Central memory CD8-positive, alpha-beta T cell (primary cell): ENCODE measurements at regions not wholly inside any gene's neighbourhood (a gene's known extent, or its start where the extent isn't known, plus 50 kb on each side); places are given as distances from the start of the nearest gene placed in this dataset.
A peak's percentile ranks its signal among the peaks of the same experiment; 100 is the strongest.

ENCODE experiments used
- ATAC-seq: fragments of 150-1000 bp; cut with Tn5 transposase; replicated peaks from 2 replicates; pipeline ENCODE4 v1.10.0; 2022; ENCODE audit warnings: mild to moderate bottlenecking, moderate FRiP score, moderate number of reproducible peaks; ENCODE audit not compliant: poor library complexity, severe bottlenecking; ENCODE audit errors: extremely low read depth
- DNase-seq, 2 donors: peaks; one replicate each; pipeline ENCODE4 v3.0.0; 2021; ENCODE audit warnings: low spot score in 2 of 2
- H3K27ac Mint-ChIP-seq: one replicate; pipeline ENCODE4 v1.8.0; 2022; ENCODE audit warnings: low read depth, mild to moderate bottlenecking, moderate library complexity, mixed read lengths
- H3K27me3 Mint-ChIP-seq: one replicate; pipeline ENCODE4 v1.8.0; 2022; ENCODE audit warnings: mixed read lengths
- H3K36me3 Mint-ChIP-seq: one replicate; pipeline ENCODE4 v1.8.0; 2022; ENCODE audit warnings: mild to moderate bottlenecking, moderate library complexity, mixed read lengths; ENCODE audit not compliant: insufficient read depth
- H3K4me1 Mint-ChIP-seq: one replicate; pipeline ENCODE4 v1.8.0; 2022; ENCODE audit warnings: mixed read lengths
- H3K4me3 Mint-ChIP-seq: one replicate; pipeline ENCODE4 v1.8.0; 2022; ENCODE audit warnings: mild to moderate bottlenecking, moderate library complexity, mixed read lengths
- H3K9me3 Mint-ChIP-seq: one replicate; pipeline ENCODE4 v1.8.0; 2022; ENCODE audit warnings: mixed read lengths

GRCh38 chr11:86138958-86139357 is 70.1 kb upstream of the PICALM start:
- peaks cover 58% of the 10 kb centered on the region for H3K4me1 Mint-ChIP-seq
- H3K4me3 Mint-ChIP-seq, result peak overlapping the region; percentile 63
- peak overlapping the region; percentile 95 for H3K27ac Mint-ChIP-seq
- no peaks in the 10 kb centered on the region for H3K9me3 Mint-ChIP-seq
- H3K27me3 Mint-ChIP-seq, result no peaks in the 10 kb centered on the region
- DNase-seq (peak in 1 of 2 donors; percentile 18), ATAC-seq (peak; percentile 56)
- H3K36me3 Mint-ChIP-seq, result peaks cover 4% of the 10 kb centered on the region

DNA sequence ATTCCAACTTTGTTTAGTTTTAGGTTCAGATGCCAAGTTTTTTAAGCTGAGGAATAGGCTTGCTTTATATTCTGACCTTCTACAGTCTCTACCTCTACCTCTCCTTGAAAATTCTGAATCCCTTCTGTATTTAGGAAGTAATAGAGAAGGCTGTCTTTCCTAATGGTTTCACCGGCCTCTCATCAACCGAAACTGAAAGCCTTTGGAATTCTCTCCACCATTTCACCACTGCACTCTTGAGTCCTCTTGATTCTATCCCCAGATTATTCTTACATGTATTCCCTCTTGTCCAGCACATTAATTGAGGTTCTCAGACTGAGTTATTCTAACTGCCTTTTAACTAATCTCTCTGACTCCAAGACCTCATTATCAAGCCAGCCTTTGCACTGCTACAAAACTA is 67.7 kb upstream of the PICALM start:
- DNase-seq (no peak), ATAC-seq (no peak)
- Mint-ChIP-seq H3K4me3 (no peak overlapping the region), H3K36me3 (peaks cover 2% of the 10 kb centered on the region), H3K4me1 (peaks cover 34% of the 10 kb centered on the region), H3K27ac (no peak overlapping the region), H3K9me3 (no peaks in the 10 kb centered on the region), H3K27me3 (no peaks in the 10 kb centered on the region)

- H3K4me3 Mint-ChIP-seq, result no peak overlapping the region
- no peak overlapping the region for H3K27ac Mint-ChIP-seq
- no peaks in the 10 kb centered on the region for H3K9me3 Mint-ChIP-seq
Measured at GRCh38 chr11:86135319-86135714, 66.4 kb upstream of the PICALM start.

GRCh38 chr11:86134580-86135318 is 65.9 kb upstream of the PICALM start:
- Mint-ChIP-seq H3K4me3 (no peak overlapping the region), H3K27ac (no peak overlapping the region), H3K27me3 (no peaks in the 10 kb centered on the region), H3K4me1 (peaks cover 20% of the 10 kb centered on the region), H3K36me3 (peaks cover 2% of the 10 kb centered on the region), H3K9me3 (no peaks in the 10 kb centered on the region)
- DNase-seq (no peak), ATAC-seq (no peak)

More at GRCh38 chr11:86135319-86135714, 66.4 kb upstream of the PICALM start:
- Mint-ChIP-seq H3K27me3 (no peaks in the 10 kb centered on the region), H3K36me3 (peaks cover 2% of the 10 kb centered on the region), H3K4me1 (peaks cover 23% of the 10 kb centered on the region)
- ATAC-seq (no peak), DNase-seq (no peak)

DNA sequence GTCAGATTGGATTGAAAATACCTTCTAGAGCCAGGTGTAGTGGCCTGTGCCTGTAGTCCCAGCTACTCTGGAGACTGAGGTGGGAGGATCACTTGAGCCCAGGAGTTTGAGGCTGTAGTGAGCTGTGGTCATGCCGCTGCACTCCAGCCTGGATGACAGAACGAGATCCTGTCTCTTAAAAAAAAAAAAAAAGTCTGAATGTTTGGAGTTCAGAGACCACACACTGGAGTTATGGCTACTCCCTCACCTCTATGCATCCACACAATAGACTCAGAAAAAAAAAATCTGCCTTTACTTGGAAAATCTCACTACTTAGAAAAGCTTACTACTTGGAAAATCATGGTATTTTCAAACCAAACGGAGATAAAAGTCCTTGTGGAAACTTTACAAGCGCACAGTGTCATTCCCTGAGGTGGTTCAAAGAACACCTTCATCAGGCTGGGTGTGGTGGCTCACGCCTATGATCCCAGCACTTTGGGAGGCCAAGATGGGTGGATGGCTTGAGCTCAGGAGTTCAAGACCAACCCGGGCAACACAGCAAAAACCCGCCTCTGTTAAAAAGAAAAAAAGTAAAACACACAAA is 63.9 kb upstream of the PICALM start:
- no peak for ATAC-seq
- Mint-ChIP-seq H3K36me3 (no peaks in the 10 kb centered on the region), H3K4me1 (peaks cover 6% of the 10 kb centered on the region), H3K27me3 (no peaks in the 10 kb centered on the region), H3K4me3 (no peak overlapping the region), H3K9me3 (no peaks in the 10 kb centered on the region), H3K27ac (no peak overlapping the region)
- DNase-seq, result no peak

DNA sequence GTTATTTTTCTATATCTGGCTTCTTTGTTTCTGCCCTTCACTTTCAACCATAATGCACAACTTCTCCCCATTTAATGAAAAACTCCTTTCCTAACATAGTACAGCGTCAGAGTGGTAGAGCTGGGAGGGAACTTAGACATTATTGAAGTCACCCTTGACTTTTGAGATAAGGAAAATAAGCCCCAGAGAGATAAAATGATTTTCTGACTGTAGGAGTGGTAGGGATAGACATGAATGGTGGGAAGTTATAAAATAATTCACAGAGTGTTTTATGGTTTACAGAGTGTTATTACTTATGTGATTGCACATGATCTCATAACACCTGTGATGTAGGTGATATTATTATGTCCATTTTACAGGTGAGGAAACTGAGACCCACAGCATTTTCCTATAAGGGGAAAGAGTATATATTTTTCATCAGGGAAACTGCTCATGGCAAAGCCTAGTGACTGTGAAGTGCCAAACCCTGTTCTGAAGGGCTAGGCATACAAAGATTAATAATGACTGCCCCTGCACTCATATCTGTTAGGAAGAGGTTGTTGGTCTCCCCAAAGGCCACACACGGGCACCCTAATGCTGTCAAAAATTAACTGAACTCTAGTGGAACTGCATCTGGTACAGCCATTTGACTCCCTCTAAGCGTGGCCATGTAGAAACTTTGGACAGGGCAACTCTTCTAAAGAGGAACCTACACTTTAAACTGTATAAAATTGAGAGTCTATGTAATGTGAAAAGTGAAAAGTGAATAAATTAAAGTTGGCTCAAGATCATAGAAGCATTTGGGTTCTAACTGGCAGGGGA is 61.1 kb upstream of the PICALM start:
- Mint-ChIP-seq H3K27ac (no peak overlapping the region), H3K36me3 (no peaks in the 10 kb centered on the region), H3K4me3 (no peak overlapping the region), H3K4me1 (no peaks in the 10 kb centered on the region), H3K9me3 (no peaks in the 10 kb centered on the region), H3K27me3 (no peaks in the 10 kb centered on the region)
- DNase-seq (no peak), ATAC-seq (no peak)

DNA sequence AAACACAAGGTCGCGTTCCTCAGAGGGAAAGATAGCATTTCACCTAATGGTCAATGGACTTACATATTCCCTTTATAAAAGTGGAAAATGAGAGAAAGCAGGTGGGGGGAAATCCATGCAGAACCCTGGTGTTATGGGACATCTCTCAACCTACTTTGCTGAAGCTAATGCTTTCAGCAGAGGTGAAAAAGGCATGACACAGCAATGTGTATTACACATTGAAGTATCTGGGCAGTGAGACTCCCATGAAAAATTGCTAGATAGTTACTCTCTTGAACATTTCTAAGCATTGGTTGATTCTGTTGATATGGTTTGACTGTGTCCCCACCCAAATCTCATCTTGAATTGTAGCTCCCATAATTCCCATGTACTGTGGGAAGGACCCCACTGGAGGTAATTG is 60.0 kb upstream of the PICALM start:
- Mint-ChIP-seq H3K27me3 (no peaks in the 10 kb centered on the region), H3K4me3 (no peak overlapping the region), H3K9me3 (no peaks in the 10 kb centered on the region), H3K36me3 (peaks cover 1% of the 10 kb centered on the region), H3K4me1 (peaks cover 6% of the 10 kb centered on the region), H3K27ac (no peak overlapping the region)
- ATAC-seq (no peak), DNase-seq (no peak)

GRCh38 chr11:86126862-86127261 is 58.0 kb upstream of the PICALM start:
- H3K36me3 Mint-ChIP-seq, result peaks cover 1% of the 10 kb centered on the region
- H3K4me1 Mint-ChIP-seq, result peaks cover 6% of the 10 kb centered on the region
- H3K27me3 Mint-ChIP-seq, result no peaks in the 10 kb centered on the region
- DNase-seq, result no peak
- no peak for ATAC-seq
- no peak overlapping the region for H3K27ac Mint-ChIP-seq
- H3K9me3 Mint-ChIP-seq, result no peaks in the 10 kb centered on the region
- H3K4me3 Mint-ChIP-seq, result no peak overlapping the region

GRCh38 chr11:86124251-86125233 is 55.7 kb upstream of the PICALM start:
- peaks cover 1% of the 10 kb centered on the region for H3K36me3 Mint-ChIP-seq

DNA sequence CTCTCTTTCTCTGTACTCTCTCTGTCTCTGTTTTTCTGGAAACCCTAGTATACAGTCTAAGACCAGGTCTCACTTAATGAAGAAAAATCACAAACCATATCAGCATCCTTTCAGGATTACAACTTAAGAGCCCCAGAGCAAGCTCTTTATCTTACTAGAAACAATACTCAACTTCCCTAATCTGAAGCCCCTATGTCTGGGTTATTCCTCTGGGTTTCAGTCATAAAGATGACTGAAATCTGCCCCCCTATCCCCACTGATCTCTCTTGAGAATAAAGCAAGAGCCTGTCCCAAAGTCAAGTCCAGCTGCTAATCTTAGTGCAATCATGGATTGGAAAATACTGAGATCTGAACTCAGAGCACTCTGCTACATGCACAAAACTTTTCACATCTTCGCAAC is 53.9 kb upstream of the PICALM start:
- Mint-ChIP-seq H3K27me3 (no peaks in the 10 kb centered on the region), H3K4me3 (no peak overlapping the region), H3K4me1 (peaks cover 6% of the 10 kb centered on the region), H3K27ac (no peak overlapping the region), H3K36me3 (peaks cover 1% of the 10 kb centered on the region), H3K9me3 (no peaks in the 10 kb centered on the region)
- ATAC-seq (no peak), DNase-seq (no peak)

More at GRCh38 chr11:86124251-86125233, 55.7 kb upstream of the PICALM start:
- no peak for DNase-seq
- H3K4me1 Mint-ChIP-seq, result peaks cover 6% of the 10 kb centered on the region
- no peaks in the 10 kb centered on the region for H3K27me3 Mint-ChIP-seq
- ATAC-seq, result no peak
- no peaks in the 10 kb centered on the region for H3K9me3 Mint-ChIP-seq
- H3K4me3 Mint-ChIP-seq, result no peak overlapping the region
- H3K27ac Mint-ChIP-seq, result no peak overlapping the region

DNA sequence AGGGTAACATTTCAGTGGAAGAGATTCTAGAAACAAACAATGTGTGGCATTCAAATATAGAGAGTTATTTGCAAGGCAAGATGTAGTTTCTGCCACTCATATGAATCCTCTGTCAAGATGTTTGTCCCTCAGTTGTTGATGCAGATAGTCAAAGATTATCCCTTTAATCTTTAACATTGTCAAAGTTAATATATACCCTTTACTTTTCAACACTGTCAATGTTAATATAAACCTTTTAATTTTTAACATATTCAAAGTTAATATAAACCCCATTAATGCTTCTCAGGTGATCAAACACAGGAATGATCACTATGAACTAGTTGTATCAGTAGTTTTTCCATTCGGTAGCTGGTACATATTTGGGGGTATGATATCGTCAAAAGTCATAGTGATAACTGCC is 51.9 kb upstream of the PICALM start:
- Mint-ChIP-seq H3K9me3 (no peaks in the 10 kb centered on the region), H3K4me3 (no peak overlapping the region), H3K36me3 (peaks cover 1% of the 10 kb centered on the region), H3K27me3 (no peaks in the 10 kb centered on the region), H3K27ac (no peak overlapping the region), H3K4me1 (peaks cover 23% of the 10 kb centered on the region)
- DNase-seq, result no peak
- ATAC-seq, result no peak

DNA sequence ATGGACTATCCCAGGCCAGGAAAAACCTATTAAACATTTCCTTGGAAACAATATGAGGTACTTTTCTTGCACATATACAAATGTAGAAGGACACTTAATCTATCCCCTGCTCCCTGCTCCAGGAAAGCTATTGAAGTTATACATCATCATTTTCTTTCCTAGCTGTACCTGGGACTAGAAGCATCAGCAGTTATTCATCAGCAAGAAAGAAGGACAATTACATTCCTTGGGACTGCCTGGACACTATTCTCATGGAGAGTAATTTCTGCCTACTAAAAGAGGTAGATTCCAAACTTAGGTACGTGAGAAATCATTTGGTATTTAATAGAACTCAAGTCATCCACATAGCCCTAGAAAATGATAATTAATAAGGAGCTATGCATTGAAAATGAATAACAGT is 51.0 kb upstream of the PICALM start:
- H3K27me3 Mint-ChIP-seq, result no peaks in the 10 kb centered on the region
- H3K4me1 Mint-ChIP-seq, result peaks cover 23% of the 10 kb centered on the region
- no peak for DNase-seq
- H3K4me3 Mint-ChIP-seq, result no peak overlapping the region
- H3K9me3 Mint-ChIP-seq, result no peaks in the 10 kb centered on the region
- no peak overlapping the region for H3K27ac Mint-ChIP-seq
- peaks cover 1% of the 10 kb centered on the region for H3K36me3 Mint-ChIP-seq
- no peak for ATAC-seq
